Loucy (cell line): ENCODE measurements at regions not wholly inside any gene's neighbourhood (a gene's known extent, or its start where the extent isn't known, plus 50 kb on each side); places are given as distances from the start of the nearest gene placed in this dataset.
A peak's percentile ranks its signal among the peaks of the same experiment; 100 is the strongest.

Experiments
- H2AFZ ChIP-seq: fragments of 200-600 bp; sonication (generic); 2 replicates; pipeline ENCODE4 v1.6.0; 2016; ENCODE audit warnings: antibody characterized with exemption, mild to moderate bottlenecking, low read length, moderate library complexity
- H3F3A ChIP-seq: fragments of 200-600 bp; 2 replicates; pipeline ENCODE4 v1.6.0; 2016; ENCODE audit warnings: antibody characterized with exemption, low read depth, mild to moderate bottlenecking
- H3K27me3 ChIP-seq: fragments of 200-600 bp; sonication (generic); 2 replicates; pipeline ENCODE4 v1.6.1; 2014; ENCODE audit warnings: low read length, mild to moderate bottlenecking; ENCODE audit not compliant: insufficient read depth, poor library complexity, severe bottlenecking
- H3K36me3 ChIP-seq: fragments of 200-600 bp; sonication (generic); 2 replicates; pipeline ENCODE4 v1.6.1; 2016; ENCODE audit warnings: low read length; ENCODE audit not compliant: insufficient read depth
- H3K4me1 ChIP-seq: fragments of 200-600 bp; sonication (generic); 2 replicates; pipeline ENCODE4 v1.5.1; 2014; ENCODE audit warnings: low read length, mild to moderate bottlenecking; ENCODE audit not compliant: insufficient read depth, poor library complexity, severe bottlenecking
- H3K4me2 ChIP-seq: fragments of 200-600 bp; sonication (generic); 2 replicates; pipeline ENCODE4 v1.6.0; 2014; ENCODE audit warnings: antibody characterized with exemption, low read length, low read depth, mild to moderate bottlenecking; ENCODE audit not compliant: poor library complexity, severe bottlenecking
- H3K4me3 ChIP-seq: fragments of 200-600 bp; sonication (generic); 2 replicates; pipeline ENCODE4 v1.5.1; 2014; ENCODE audit warnings: low read length, mild to moderate bottlenecking, mixed read lengths; ENCODE audit not compliant: poor library complexity, severe bottlenecking
- H3K79me2 ChIP-seq: fragments of 200-600 bp; sonication (generic); 2 replicates; pipeline ENCODE4 v1.6.1; 2014; ENCODE audit warnings: low read length; ENCODE audit not compliant: insufficient read depth
- H3K9ac ChIP-seq: fragments of 200-600 bp; sonication (generic); 2 replicates; pipeline ENCODE4 v1.6.0; 2014; ENCODE audit warnings: mild to moderate bottlenecking, low read depth, low read length, moderate library complexity; ENCODE audit not compliant: poor library complexity, severe bottlenecking
- H3K9me2 ChIP-seq: fragments of 200-600 bp; sonication (generic); replicated peaks from 2 replicates; pipeline ENCODE4 v1.6.1; 2016; ENCODE audit warnings: low read depth, low read length, mixed read lengths
- H3K9me3 ChIP-seq: fragments of 200-600 bp; sonication (generic); 2 replicates; pipeline ENCODE4 v1.6.1; 2014; ENCODE audit warnings: mild to moderate bottlenecking, antibody characterized with exemption, low read length, low read depth; ENCODE audit not compliant: insufficient read depth
- H4K20me1 ChIP-seq: fragments of 200-600 bp; sonication (generic); 2 replicates; pipeline ENCODE4 v1.6.0; 2014; ENCODE audit warnings: antibody characterized with exemption, low read length, mild to moderate bottlenecking; ENCODE audit not compliant: insufficient read depth, poor library complexity, severe bottlenecking
- CTCF ChIP-seq: fragments of 200-600 bp; sonication (generic); conservative IDR thresholded peaks from 2 replicates; pipeline ENCODE4 v1.5.1; 2014; ENCODE audit warnings: mild to moderate bottlenecking, antibody characterized with exemption, low read length
- EZH2phosphoT487 ChIP-seq: fragments of 200-600 bp; IDR thresholded peaks from 2 replicates; pipeline ENCODE4 v1.6.1; 2018; ENCODE audit warnings: antibody characterized with exemption, mild to moderate bottlenecking, moderate library complexity, borderline replicate concordance

- no peaks in the 10 kb centered on the region for H4K20me1 ChIP-seq
- H3K9ac ChIP-seq: no peak overlapping the region
- H3K27me3 ChIP-seq: no peaks in the 10 kb centered on the region
- no peaks in the 10 kb centered on the region for H3K9me2 ChIP-seq
- peak overlapping the region; percentile 6 for H3K4me3 ChIP-seq
- TF ChIP-seq EZH2phosphoT487 (no peak), CTCF (no peak)
- H3K4me1 ChIP-seq: peaks cover 9% of the 10 kb centered on the region
- no peaks in the 10 kb centered on the region for H3K79me2 ChIP-seq
- H3F3A ChIP-seq: 0 out of 2 replicates have a peak, but pooled peaks cover 2% of the 10 kb centered on the region
- H3K36me3 ChIP-seq: no peaks in the 10 kb centered on the region
- peak overlapping the region; percentile 47 for H2AFZ ChIP-seq
- H3K9me3 ChIP-seq: no peaks in the 10 kb centered on the region; the same call in 1 of the 2 replicates
- peak overlapping the region; percentile 31 for H3K4me2 ChIP-seq
Measured at GRCh38 chr17:73835605-73836004, 191.4 kb upstream of the SDK2 start.

- no peaks in the 10 kb centered on the region for H3K36me3 ChIP-seq
- no peak overlapping the region for H3K4me2 ChIP-seq
- peaks cover 9% of the 10 kb centered on the region for H3K4me1 ChIP-seq
- H3K79me2 ChIP-seq: no peaks in the 10 kb centered on the region
- no peak for TF ChIP-seq CTCF
- no peak for TF ChIP-seq EZH2phosphoT487
- H3K9me2 ChIP-seq: no peaks in the 10 kb centered on the region
- H3K4me3 ChIP-seq: no peak overlapping the region
- no peaks in the 10 kb centered on the region for H4K20me1 ChIP-seq
- no peaks in the 10 kb centered on the region for H3K27me3 ChIP-seq
- H3K9me3 ChIP-seq: no peaks in the 10 kb centered on the region; the same call in 1 of the 2 replicates
- no peak overlapping the region for H3K9ac ChIP-seq
- 0 out of 2 replicates have a peak, but pooled peaks cover 2% of the 10 kb centered on the region for H3F3A ChIP-seq
- H2AFZ ChIP-seq: no peak overlapping the region
Measured at GRCh38 chr17:73838815-73839214, 194.6 kb upstream of the SDK2 start.

GRCh38 chr17:73840829-73841228 lies 196.6 kb upstream of the SDK2 start:
- Histone ChIP-seq H3K27me3 (no peaks in the 10 kb centered on the region), H3K79me2 (no peaks in the 10 kb centered on the region), H3K9me3 (no peaks in the 10 kb centered on the region; the same call in 1 of the 2 replicates), H3K4me1 (peaks cover 2% of the 10 kb centered on the region), H4K20me1 (no peaks in the 10 kb centered on the region), H3K4me2 (no peak overlapping the region), H2AFZ (no peak overlapping the region), H3K9ac (no peak overlapping the region), H3F3A (no peaks in the 10 kb centered on the region), H3K4me3 (no peak overlapping the region), H3K9me2 (no peaks in the 10 kb centered on the region), H3K36me3 (no peaks in the 10 kb centered on the region)
- no peak for TF ChIP-seq CTCF
- TF ChIP-seq EZH2phosphoT487: no peak
